Naive thymus-derived CD4-positive, alpha-beta T cell (primary cell): ENCODE measurements at regions not wholly inside any gene's neighbourhood (a gene's known extent, or its start where the extent isn't known, plus 50 kb on each side); places are given as distances from the start of the nearest gene placed in this dataset.

Experiments used
- ATAC-seq: fragments of 150-1000 bp; cut with Tn5 transposase; 2 replicates; pipeline ENCODE4 v1.10.0; 2021; ENCODE audit warnings: mild to moderate bottlenecking, moderate library complexity
- CTCF ChIA-PET: fragments of 350-600 bp; sonication (Branson Sonifier 250); formaldehyde crosslinking; loops from one replicate; lab custom pipeline; 2021; ENCODE audit warnings: antibody characterized with exemption; lab: Charles Lee
- POLR2A ChIA-PET: fragments of 350-600 bp; sonication (Branson Sonifier 250); formaldehyde crosslinking; loops from one replicate; lab custom pipeline; 2021; ENCODE audit warnings: antibody characterized with exemption, inconsistent platforms; lab: Charles Lee
- DNase-seq, 9 donors: peaks; one replicate each; pipeline versions ENCODE4 v3.0.0 to v3.0.0-alpha.2; 2020 to 2022; ENCODE audit warnings: mixed read lengths in 1 of 9
- H3K27ac ChIP-seq: one replicate; pipeline ENCODE4 v1.7.0; 2013; ENCODE audit warnings: mild to moderate bottlenecking, low read depth, low read length, moderate library complexity
- H3K27me3 ChIP-seq, 2 donors: one replicate each; pipeline ENCODE4 v1.7.0; 2013; ENCODE audit warnings: low read length in 2 of 2, mild to moderate bottlenecking in 2 of 2, moderate library complexity in 2 of 2; ENCODE audit not compliant: control insufficient read depth in 2 of 2, insufficient read depth in 2 of 2
- H3K36me3 ChIP-seq, 3 experiments: 1 replicate in 2 of 3; 2 replicates in 1 of 3; pipeline ENCODE4 v1.7.0; 2013; ENCODE audit warnings: low read length in 3 of 3, mild to moderate bottlenecking in 3 of 3, moderate library complexity in 1 of 3; ENCODE audit not compliant: insufficient read depth in 3 of 3, control insufficient read depth in 2 of 3
- H3K4me1 ChIP-seq, 2 donors: one replicate each; pipeline ENCODE4 v1.7.0; 2013; ENCODE audit warnings: low read length in 2 of 2, mild to moderate bottlenecking in 2 of 2, moderate library complexity in 1 of 2; ENCODE audit not compliant: control insufficient read depth in 2 of 2, insufficient read depth in 2 of 2
- H3K4me3 ChIP-seq: 2 replicates; pipeline ENCODE4 v1.7.0; 2013; ENCODE audit warnings: mild to moderate bottlenecking, low read length
- H3K9me3 ChIP-seq, 3 experiments: 1 replicate in 2 of 3; 2 replicates in 1 of 3; pipeline ENCODE4 v1.7.0; 2013; ENCODE audit warnings: low read length in 3 of 3; ENCODE audit not compliant: control insufficient read depth in 2 of 3
- H3K27ac Mint-ChIP-seq, 9 donors: one replicate each; pipeline ENCODE4 v1.8.0; 2020 to 2022; ENCODE audit warnings: mixed read lengths in 9 of 9, mild to moderate bottlenecking in 8 of 9, moderate library complexity in 5 of 9, inconsistent platforms in 2 of 9
- H3K27me3 Mint-ChIP-seq, 5 donors: one replicate each; pipeline ENCODE4 v1.8.0; 2021 to 2022; ENCODE audit warnings: mixed read lengths in 5 of 5, mild to moderate bottlenecking in 1 of 5
- H3K36me3 Mint-ChIP-seq, 5 donors: one replicate each; pipeline ENCODE4 v1.8.0; 2020 to 2022; ENCODE audit warnings: mixed read lengths in 5 of 5, mild to moderate bottlenecking in 3 of 5, inconsistent platforms in 1 of 5
- H3K4me1 Mint-ChIP-seq, 7 donors: one replicate each; pipeline ENCODE4 v1.8.0; 2020 to 2022; ENCODE audit warnings: mixed read lengths in 7 of 7, mild to moderate bottlenecking in 3 of 7, inconsistent platforms in 1 of 7
- H3K4me3 Mint-ChIP-seq, 10 donors: one replicate each; pipeline ENCODE4 v1.8.0; 2020 to 2022; ENCODE audit warnings: mild to moderate bottlenecking in 10 of 10, mixed read lengths in 10 of 10, moderate library complexity in 6 of 10, inconsistent platforms in 2 of 10
- H3K9me3 Mint-ChIP-seq, 11 donors: one replicate each; pipeline ENCODE4 v1.8.0; 2020 to 2022; ENCODE audit warnings: mixed read lengths in 11 of 11, mild to moderate bottlenecking in 4 of 11, inconsistent platforms in 1 of 11, moderate library complexity in 1 of 11
- intact Hi-C, 2 donors: fragments of 100-400 bp; cut with micrococcal nuclease; formaldehyde crosslinking; loops; one replicate each; pipeline ENCODE4 v1.15.1; 2023

GRCh38 chr5:90231688-90232087, 177.9 kb downstream of the CETN3 start:
- intact Hi-C loops = no loop called here
- H3K9me3 ChIP-seq = no peaks in the 10 kb centered on the region

GRCh38 chr5:90227683-90228082, 181.9 kb downstream of the CETN3 start:
- ATAC-seq (no peak), DNase-seq (no peak)
- Histone ChIP-seq H3K4me3 (no peak overlapping the region), H3K9me3 (no peaks in the 10 kb centered on the region), H3K4me1 (no peaks in the 10 kb centered on the region), H3K27ac (no peak overlapping the region), H3K27me3 (no peaks in the 10 kb centered on the region), H3K36me3 (no peaks in the 10 kb centered on the region)
- Mint-ChIP-seq H3K4me3 (no peak overlapping the region), H3K27ac (no peak overlapping the region), H3K36me3 (no peaks in the 10 kb centered on the region), H3K4me1 (no peaks in the 10 kb centered on the region), H3K9me3 (peaks cover 0 to 3% (median 0%) of the 10 kb centered on the region in 11 donors), H3K27me3 (peaks cover 0 to 24% (median 8%) of the 10 kb centered on the region in 5 donors)
- CTCF ChIA-PET = no interaction called here
- POLR2A ChIA-PET = no interaction called here
- intact Hi-C loops = no loop called here

More at GRCh38 chr5:90231688-90232087, 177.9 kb downstream of the CETN3 start:
- H3K27me3 ChIP-seq = no peaks in the 10 kb centered on the region
- peaks cover 0 to 2% (median 0%) of the 10 kb centered on the region in 11 donors for H3K9me3 Mint-ChIP-seq
- no peaks in the 10 kb centered on the region for H3K4me1 Mint-ChIP-seq
- no peak overlapping the region for H3K27ac Mint-ChIP-seq
- ATAC-seq (no peak), DNase-seq (no peak)
- no peaks in the 10 kb centered on the region for H3K36me3 ChIP-seq
- H3K36me3 Mint-ChIP-seq = no peaks in the 10 kb centered on the region
- POLR2A ChIA-PET = no interaction called here
- peaks cover 0 to 22% (median 13%) of the 10 kb centered on the region in 5 donors for H3K27me3 Mint-ChIP-seq
- CTCF ChIA-PET = interaction anchor here (0.6 kb wide), 1 partner anchor 400 kb away, joined by 3 read pairs; no protein-coding TSS in a partner anchor
- no peak overlapping the region for H3K27ac ChIP-seq
- H3K4me3 ChIP-seq = no peak overlapping the region
- no peaks in the 10 kb centered on the region for H3K4me1 ChIP-seq
- no peak overlapping the region for H3K4me3 Mint-ChIP-seq

GRCh38 chr5:90226433-90227099, 183.0 kb downstream of the CETN3 start:
- Histone ChIP-seq H3K27me3 (no peaks in the 10 kb centered on the region), H3K36me3 (no peaks in the 10 kb centered on the region), H3K9me3 (no peaks in the 10 kb centered on the region), H3K4me3 (no peak overlapping the region), H3K27ac (no peak overlapping the region), H3K4me1 (no peaks in the 10 kb centered on the region)
- peaks cover 0 to 3% (median 0%) of the 10 kb centered on the region in 11 donors for H3K9me3 Mint-ChIP-seq
- intact Hi-C loops = no loop called here
- no peaks in the 10 kb centered on the region for H3K4me1 Mint-ChIP-seq
- no peak for ATAC-seq
- H3K36me3 Mint-ChIP-seq = no peaks in the 10 kb centered on the region
- CTCF ChIA-PET = interaction anchor here (0.6 kb wide), 1 partner anchor 117 kb away, joined by 3 read pairs; no protein-coding TSS in a partner anchor
- no peak overlapping the region for H3K27ac Mint-ChIP-seq
- H3K4me3 Mint-ChIP-seq = no peak overlapping the region
- H3K27me3 Mint-ChIP-seq = peaks cover 0 to 22% (median 7%) of the 10 kb centered on the region in 5 donors
- DNase-seq = no peak
- POLR2A ChIA-PET = no interaction called here

- H3K9me3 Mint-ChIP-seq = peaks cover 0 to 5% (median 0%) of the 10 kb centered on the region in 11 donors
- ATAC-seq = no peak
- ChIA-PET POLR2A (no interaction called here), CTCF (no interaction called here)
- no peak overlapping the region for H3K27ac Mint-ChIP-seq
- no peaks in the 10 kb centered on the region for H3K36me3 Mint-ChIP-seq
- H3K4me3 ChIP-seq = no peak overlapping the region
- no peak overlapping the region for H3K27ac ChIP-seq
- DNase-seq = no peak
- no peaks in the 10 kb centered on the region for H3K27me3 ChIP-seq
- H3K4me3 Mint-ChIP-seq = no peak overlapping the region
- intact Hi-C loops = no loop called here
- H3K9me3 ChIP-seq = no peaks in the 10 kb centered on the region
- no peaks in the 10 kb centered on the region for H3K4me1 Mint-ChIP-seq
- peaks cover 0 to 22% (median 7%) of the 10 kb centered on the region in 5 donors for H3K27me3 Mint-ChIP-seq
- no peaks in the 10 kb centered on the region for H3K4me1 ChIP-seq
- no peaks in the 10 kb centered on the region for H3K36me3 ChIP-seq
Observed at GRCh38 chr5:90224342-90224741, 185.2 kb downstream of the CETN3 start.

DNA sequence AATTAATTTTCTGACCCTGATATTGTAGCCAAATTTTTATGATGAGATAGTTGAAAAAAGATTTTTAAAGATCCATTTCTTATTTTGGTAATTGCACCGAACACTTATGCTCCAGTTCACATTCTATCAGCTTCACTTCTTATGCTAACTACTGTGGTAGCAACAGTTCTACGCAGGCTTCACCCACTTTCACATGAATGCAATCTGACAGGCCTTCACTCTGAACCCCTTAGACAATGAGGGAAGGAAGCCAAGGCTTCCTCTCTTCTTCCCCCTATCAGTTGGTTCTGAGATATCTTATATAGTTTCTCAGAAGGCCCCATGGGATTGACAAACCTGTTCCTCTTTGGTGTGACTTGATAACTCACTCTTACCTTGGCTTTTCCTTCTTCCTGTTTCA, 185.8 kb downstream of the CETN3 start:
- intact Hi-C loops = no loop called here
- H3K9me3 Mint-ChIP-seq = peaks cover 0 to 5% (median 0%) of the 10 kb centered on the region in 11 donors
- CTCF ChIA-PET = no interaction called here
- H3K27me3 ChIP-seq = no peaks in the 10 kb centered on the region
- H3K27ac ChIP-seq = no peak overlapping the region
- ATAC-seq (no peak), DNase-seq (no peak)
- no peaks in the 10 kb centered on the region for H3K36me3 Mint-ChIP-seq
- no peaks in the 10 kb centered on the region for H3K4me1 ChIP-seq
- H3K9me3 ChIP-seq = no peaks in the 10 kb centered on the region
- POLR2A ChIA-PET = no interaction called here
- H3K4me1 Mint-ChIP-seq = no peaks in the 10 kb centered on the region
- H3K4me3 ChIP-seq = no peak overlapping the region
- H3K27ac Mint-ChIP-seq = no peak overlapping the region
- H3K27me3 Mint-ChIP-seq = peaks cover 0 to 22% (median 7%) of the 10 kb centered on the region in 5 donors
- H3K4me3 Mint-ChIP-seq = no peak overlapping the region
- H3K36me3 ChIP-seq = no peaks in the 10 kb centered on the region

- no peaks in the 10 kb centered on the region for H3K27me3 ChIP-seq
- ChIA-PET CTCF (no interaction called here), POLR2A (no interaction called here)
- no peaks in the 10 kb centered on the region for H3K4me1 ChIP-seq
- H3K4me3 Mint-ChIP-seq = no peak overlapping the region
- peaks cover 0 to 8% (median 0%) of the 10 kb centered on the region in 11 donors for H3K9me3 Mint-ChIP-seq
- H3K27ac ChIP-seq = no peak overlapping the region
- H3K4me1 Mint-ChIP-seq = no peaks in the 10 kb centered on the region
- H3K36me3 ChIP-seq = no peaks in the 10 kb centered on the region
- ATAC-seq (no peak), DNase-seq (no peak)
- H3K36me3 Mint-ChIP-seq = no peaks in the 10 kb centered on the region
- no peak overlapping the region for H3K4me3 ChIP-seq
- no peak overlapping the region for H3K27ac Mint-ChIP-seq
- peaks cover 0 to 13% (median 4%) of the 10 kb centered on the region in 5 donors for H3K27me3 Mint-ChIP-seq
- H3K9me3 ChIP-seq = no peaks in the 10 kb centered on the region
- intact Hi-C loops = no loop called here
Observed at GRCh38 chr5:90221951-90222350, 187.6 kb downstream of the CETN3 start.

DNA sequence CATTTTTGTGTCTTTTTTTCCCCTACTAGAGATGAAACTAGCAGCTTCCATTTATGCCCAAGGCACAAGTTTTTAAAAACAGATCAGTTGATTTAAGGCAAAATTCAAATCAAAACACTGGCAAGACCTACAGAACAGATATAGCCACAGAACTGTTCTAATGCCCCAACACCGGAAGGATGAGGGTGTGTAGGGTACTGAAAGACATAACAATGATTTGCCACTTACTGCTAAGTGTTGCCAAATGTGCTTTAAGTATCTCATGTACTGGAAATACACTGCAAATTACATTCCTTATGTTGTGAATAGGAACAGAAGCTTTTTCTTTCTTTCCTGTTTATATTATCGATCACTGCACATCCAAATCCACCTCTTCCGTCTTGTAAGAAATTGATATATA, 189.0 kb downstream of the CETN3 start:
- POLR2A ChIA-PET = no interaction called here

More for the DNA sequence above, 189.0 kb downstream of the CETN3 start:
- Histone ChIP-seq H3K4me3 (no peak overlapping the region), H3K36me3 (no peaks in the 10 kb centered on the region), H3K9me3 (no peaks in the 10 kb centered on the region), H3K4me1 (no peaks in the 10 kb centered on the region), H3K27ac (no peak overlapping the region), H3K27me3 (no peaks in the 10 kb centered on the region)
- no peak for DNase-seq
- no peak overlapping the region for H3K27ac Mint-ChIP-seq
- no peak for ATAC-seq
- peaks cover 0 to 8% (median 0%) of the 10 kb centered on the region in 11 donors for H3K9me3 Mint-ChIP-seq
- no peak overlapping the region for H3K4me3 Mint-ChIP-seq
- CTCF ChIA-PET = no interaction called here
- no peaks in the 10 kb centered on the region for H3K36me3 Mint-ChIP-seq
- peaks cover 0 to 12% (median 4%) of the 10 kb centered on the region in 5 donors for H3K27me3 Mint-ChIP-seq
- intact Hi-C loops = no loop called here
- no peaks in the 10 kb centered on the region for H3K4me1 Mint-ChIP-seq
